Endodermal cell (in vitro differentiated cells): ENCODE measurements at regions not wholly inside any gene's neighbourhood (a gene's known extent, or its start where the extent isn't known, plus 50 kb on each side); places are given as distances from the start of the nearest gene placed in this dataset.

Experiments
- DNase-seq: peaks from one replicate; pipeline ENCODE4 v3.0.0-alpha.2; 2017
- H3K27ac ChIP-seq: 2 replicates; pipeline ENCODE4 v1.5.1; 2013; ENCODE audit warnings: mild to moderate bottlenecking, low read depth, low read length, moderate library complexity
- H3K27me3 ChIP-seq: 2 replicates; pipeline ENCODE4 v1.6.1; 2013; ENCODE audit warnings: mild to moderate bottlenecking, low read length, moderate library complexity; ENCODE audit not compliant: insufficient read depth, control insufficient read depth, poor library complexity, severe bottlenecking
- H3K36me3 ChIP-seq: 2 replicates; pipeline ENCODE4 v1.7.0; 2013; ENCODE audit warnings: mild to moderate bottlenecking, low read length, moderate library complexity; ENCODE audit not compliant: control insufficient read depth, insufficient read depth
- H3K4me1 ChIP-seq: one replicate; pipeline ENCODE4 v1.7.0; 2013; ENCODE audit warnings: low read length; ENCODE audit not compliant: control insufficient read depth, insufficient read depth
- H3K4me3 ChIP-seq: 2 replicates; pipeline ENCODE4 v1.5.1; 2013; ENCODE audit warnings: mild to moderate bottlenecking, low read length, moderate library complexity
- H3K9ac ChIP-seq: 2 replicates; pipeline ENCODE4 v1.6.1; 2013; ENCODE audit warnings: mild to moderate bottlenecking, low read length, moderate library complexity; ENCODE audit not compliant: poor library complexity, severe bottlenecking; ENCODE audit errors: extremely low read depth
- H3K9me3 ChIP-seq: 2 replicates; pipeline ENCODE4 v1.6.1; 2013; ENCODE audit warnings: mild to moderate bottlenecking, low read length, moderate library complexity; ENCODE audit not compliant: control insufficient read depth
- H3K27ac Mint-ChIP-seq: 2 replicates; pipeline ENCODE4 v1.8.0; 2020; ENCODE audit warnings: mixed read lengths
- H3K27me3 Mint-ChIP-seq: 2 replicates; pipeline ENCODE4 v1.8.0; 2021; ENCODE audit warnings: mild to moderate bottlenecking, mixed read lengths; ENCODE audit not compliant: insufficient read depth
- H3K36me3 Mint-ChIP-seq: 2 replicates; pipeline ENCODE4 v1.8.0; 2020; ENCODE audit warnings: low read depth, mixed read lengths
- H3K4me1 Mint-ChIP-seq: 2 replicates; pipeline ENCODE4 v1.8.0; 2020; ENCODE audit warnings: mixed read lengths
- H3K4me3 Mint-ChIP-seq: 2 replicates; pipeline ENCODE4 v1.8.0; 2020; ENCODE audit warnings: mild to moderate bottlenecking, moderate library complexity, mixed read lengths
- H3K9me3 Mint-ChIP-seq: 2 replicates; pipeline ENCODE4 v1.8.0; 2020; ENCODE audit warnings: mild to moderate bottlenecking, mixed read lengths
- WGBS, 2 experiments: methylation state at CpG; one replicate each; pipeline versions ENCODE4 v1.1.5 to v1.1.7; 2013; ENCODE audit warnings: missing lambda C conversion rate in 2 of 2, mixed read lengths in 1 of 2; ENCODE audit not compliant: insufficient coverage in 1 of 2, insufficient read length in 1 of 2; 5-methylcytosine and 5-hydroxymethylcytosine counted together
- TF ChIP-seq, protein P1 (sequence below): fragments of 200-600 bp; sonication (generic); conservative IDR thresholded peaks from 2 replicates; pipeline ENCODE4 v1.5.0; 2021; ENCODE audit warnings: antibody characterized with exemption, mild to moderate bottlenecking

DNA sequence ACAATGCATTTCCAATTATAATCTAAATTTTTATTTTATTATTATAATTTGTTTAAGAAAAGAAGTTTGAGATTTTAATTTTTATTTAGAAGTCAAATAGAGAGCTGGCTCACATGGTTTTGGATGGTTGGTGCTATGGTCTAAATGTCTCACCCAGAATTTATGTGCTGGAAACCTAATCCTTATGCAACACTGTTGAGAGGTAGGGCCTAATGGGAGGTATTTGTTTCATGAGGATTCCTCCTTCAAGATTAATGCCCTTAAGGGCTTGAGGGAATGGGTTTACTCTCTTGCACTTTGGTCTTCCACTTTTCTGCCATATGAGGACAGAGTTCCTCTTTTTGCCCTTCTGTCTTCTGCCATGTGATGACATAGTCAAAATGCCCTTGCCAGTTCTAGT is 960.5 kb upstream of the IGFBP7 start:
- Histone ChIP-seq H3K27ac (no peak overlapping the region), H3K36me3 (no peaks in the 10 kb centered on the region), H3K4me3 (no peak overlapping the region), H3K9ac (no peak overlapping the region), H3K27me3 (no peaks in the 10 kb centered on the region), H3K9me3 (peaks cover 5% of the 10 kb centered on the region), H3K4me1 (no peaks in the 10 kb centered on the region)
- Mint-ChIP-seq H3K4me1 (no peaks in the 10 kb centered on the region), H3K27me3 (no peaks in the 10 kb centered on the region), H3K4me3 (no peak overlapping the region), H3K9me3 (peaks cover 7% of the 10 kb centered on the region), H3K36me3 (no peaks in the 10 kb centered on the region), H3K27ac (no peak overlapping the region)
- no peak for DNase-seq
- TF ChIP-seq, protein P1, sequence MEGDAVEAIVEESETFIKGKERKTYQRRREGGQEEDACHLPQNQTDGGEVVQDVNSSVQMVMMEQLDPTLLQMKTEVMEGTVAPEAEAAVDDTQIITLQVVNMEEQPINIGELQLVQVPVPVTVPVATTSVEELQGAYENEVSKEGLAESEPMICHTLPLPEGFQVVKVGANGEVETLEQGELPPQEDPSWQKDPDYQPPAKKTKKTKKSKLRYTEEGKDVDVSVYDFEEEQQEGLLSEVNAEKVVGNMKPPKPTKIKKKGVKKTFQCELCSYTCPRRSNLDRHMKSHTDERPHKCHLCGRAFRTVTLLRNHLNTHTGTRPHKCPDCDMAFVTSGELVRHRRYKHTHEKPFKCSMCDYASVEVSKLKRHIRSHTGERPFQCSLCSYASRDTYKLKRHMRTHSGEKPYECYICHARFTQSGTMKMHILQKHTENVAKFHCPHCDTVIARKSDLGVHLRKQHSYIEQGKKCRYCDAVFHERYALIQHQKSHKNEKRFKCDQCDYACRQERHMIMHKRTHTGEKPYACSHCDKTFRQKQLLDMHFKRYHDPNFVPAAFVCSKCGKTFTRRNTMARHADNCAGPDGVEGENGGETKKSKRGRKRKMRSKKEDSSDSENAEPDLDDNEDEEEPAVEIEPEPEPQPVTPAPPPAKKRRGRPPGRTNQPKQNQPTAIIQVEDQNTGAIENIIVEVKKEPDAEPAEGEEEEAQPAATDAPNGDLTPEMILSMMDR: no peak

DNA sequence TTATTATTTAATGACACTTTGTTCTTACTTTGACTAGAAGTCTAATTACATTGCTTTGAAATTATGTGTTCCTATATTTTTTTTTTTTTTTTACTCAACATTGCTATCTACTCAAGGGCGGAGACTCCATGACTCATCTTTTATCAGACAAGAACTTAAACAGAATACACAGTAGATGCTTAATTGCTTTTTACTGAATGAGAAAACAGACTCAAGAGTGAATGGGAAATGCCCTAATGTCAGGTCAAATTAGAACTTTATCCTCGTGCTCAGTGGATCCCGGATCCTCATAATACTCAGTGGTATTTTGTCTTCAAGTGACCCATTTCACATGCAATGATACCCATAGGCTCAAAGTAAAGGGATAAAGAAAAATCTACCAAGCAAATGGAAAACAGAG is 954.5 kb upstream of the IGFBP7 start:
- no peak for DNase-seq
- Histone ChIP-seq H3K9ac (no peak overlapping the region), H3K27me3 (no peaks in the 10 kb centered on the region), H3K9me3 (no peaks in the 10 kb centered on the region), H3K36me3 (no peaks in the 10 kb centered on the region), H3K27ac (no peak overlapping the region), H3K4me3 (no peak overlapping the region), H3K4me1 (no peaks in the 10 kb centered on the region)
- H3K4me3 Mint-ChIP-seq: no peak overlapping the region
- H3K27ac Mint-ChIP-seq: no peak overlapping the region
- H3K9me3 Mint-ChIP-seq: no peaks in the 10 kb centered on the region
- 97% methylated on average over 3 of the region's 3 CpGs; no CpG with 5 or more reads in 1 of the 2 experiments for WGBS, 2 experiments
- H3K4me1 Mint-ChIP-seq: no peaks in the 10 kb centered on the region
- TF ChIP-seq, protein P1: no peak
- H3K36me3 Mint-ChIP-seq: no peaks in the 10 kb centered on the region
- H3K27me3 Mint-ChIP-seq: no peaks in the 10 kb centered on the region

DNA sequence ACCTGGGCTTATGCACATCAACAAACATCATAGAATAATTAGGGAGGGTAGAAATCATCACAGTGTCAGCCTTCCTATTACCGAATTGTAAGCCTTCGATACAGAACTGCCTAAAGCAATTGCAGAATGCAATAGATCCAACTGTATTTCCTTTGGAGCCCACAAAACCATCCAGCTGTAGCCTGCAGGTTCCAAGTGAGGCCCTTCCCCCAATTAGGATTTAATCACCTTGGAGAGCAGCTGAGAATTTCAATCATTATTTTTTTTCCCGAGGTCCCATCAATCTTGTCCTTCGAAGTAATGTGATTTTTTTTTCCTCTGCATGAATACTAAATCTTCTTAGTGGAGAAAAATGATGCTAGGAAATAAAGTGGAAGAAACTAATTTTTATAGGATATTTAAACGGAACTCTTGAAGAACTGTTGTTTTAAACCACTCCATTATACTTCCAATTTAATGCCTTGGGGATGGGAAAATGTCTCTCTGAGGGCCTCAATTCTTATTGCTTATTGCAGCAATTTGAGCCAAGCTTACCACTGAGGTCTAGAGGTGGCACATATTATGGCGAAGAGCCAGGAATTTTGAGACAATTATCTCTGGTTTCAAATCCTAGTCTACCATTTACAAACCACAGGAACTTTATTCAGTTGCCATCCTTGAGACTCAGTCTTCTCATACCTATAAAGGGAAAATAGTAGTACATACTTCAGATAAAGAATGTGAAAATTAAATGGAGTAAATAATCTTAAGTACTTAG is 953.4 kb upstream of the IGFBP7 start:
- no peak overlapping the region for H3K27ac Mint-ChIP-seq
- no peak overlapping the region for H3K9ac ChIP-seq
- TF ChIP-seq, protein P1: no peak
- H3K4me1 Mint-ChIP-seq: no peaks in the 10 kb centered on the region
- no peaks in the 10 kb centered on the region for H3K36me3 ChIP-seq
- no peaks in the 10 kb centered on the region for H3K36me3 Mint-ChIP-seq
- DNase-seq: no peak
- H3K27ac ChIP-seq: no peak overlapping the region
- peaks cover 6% of the 10 kb centered on the region for H3K9me3 Mint-ChIP-seq
- H3K9me3 ChIP-seq: peaks cover 9% of the 10 kb centered on the region
- H3K4me3 ChIP-seq: no peak overlapping the region
- H3K4me3 Mint-ChIP-seq: no peak overlapping the region
- H3K27me3 Mint-ChIP-seq: no peaks in the 10 kb centered on the region
- H3K27me3 ChIP-seq: no peaks in the 10 kb centered on the region
- no peaks in the 10 kb centered on the region for H3K4me1 ChIP-seq
- 88 to 99% methylated on average over 2 to 6 of the region's 6 CpGs for WGBS, 2 experiments
